GM18499 (cell line): ENCODE measurements at regions not wholly inside any gene's neighbourhood (a gene's known extent, or its start where the extent isn't known, plus 50 kb on each side); places are given as distances from the start of the nearest gene placed in this dataset.
A peak's percentile ranks its signal among the peaks of the same experiment; 100 is the strongest.
"Not testable (repeated sequence)": the region's sequence is repeated elsewhere in the genome, so short reads cannot be mapped to it uniquely, and the experiment has no call there.

Experiments used
- ATAC-seq: cut with Tn5 transposase; IDR thresholded peaks from one replicate; pipeline ENCODE4 v1.9.1; 2021; ENCODE audit warnings: moderate number of reproducible peaks; ENCODE audit not compliant: insufficient read depth, unreplicated experiment

DNA sequence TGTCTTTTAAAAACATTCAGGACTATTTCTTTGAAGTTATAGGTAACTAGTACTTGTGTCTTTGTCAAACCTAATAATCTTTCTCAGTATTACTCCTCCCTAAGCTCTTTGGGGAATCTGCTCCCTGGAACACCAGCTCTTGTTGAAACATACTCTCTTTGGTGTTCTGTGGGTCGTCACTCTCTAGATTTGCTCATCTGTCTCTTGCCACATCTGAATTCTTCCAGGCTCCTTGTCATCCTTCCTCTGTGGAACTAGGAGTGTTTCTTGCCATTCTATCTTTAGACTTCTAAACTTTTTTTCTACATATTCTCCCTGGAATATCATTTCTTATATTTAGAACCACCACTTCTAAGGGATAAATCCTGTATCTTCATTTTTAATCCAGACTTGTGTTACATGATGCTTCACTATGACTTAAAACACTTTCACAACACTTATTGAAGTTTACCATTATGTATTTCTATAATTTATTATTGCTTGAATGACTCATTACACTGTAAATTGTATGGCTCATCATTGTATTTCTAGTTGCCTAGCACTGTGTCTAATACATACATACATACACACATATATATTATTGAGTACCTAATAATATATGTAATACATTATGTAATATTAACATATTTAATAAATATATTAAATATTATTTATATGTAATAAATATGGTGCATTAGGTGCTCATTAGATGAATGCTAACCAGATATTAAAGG is 186.1 kb downstream of the TMA16 start:
- ATAC-seq: no peak

DNA sequence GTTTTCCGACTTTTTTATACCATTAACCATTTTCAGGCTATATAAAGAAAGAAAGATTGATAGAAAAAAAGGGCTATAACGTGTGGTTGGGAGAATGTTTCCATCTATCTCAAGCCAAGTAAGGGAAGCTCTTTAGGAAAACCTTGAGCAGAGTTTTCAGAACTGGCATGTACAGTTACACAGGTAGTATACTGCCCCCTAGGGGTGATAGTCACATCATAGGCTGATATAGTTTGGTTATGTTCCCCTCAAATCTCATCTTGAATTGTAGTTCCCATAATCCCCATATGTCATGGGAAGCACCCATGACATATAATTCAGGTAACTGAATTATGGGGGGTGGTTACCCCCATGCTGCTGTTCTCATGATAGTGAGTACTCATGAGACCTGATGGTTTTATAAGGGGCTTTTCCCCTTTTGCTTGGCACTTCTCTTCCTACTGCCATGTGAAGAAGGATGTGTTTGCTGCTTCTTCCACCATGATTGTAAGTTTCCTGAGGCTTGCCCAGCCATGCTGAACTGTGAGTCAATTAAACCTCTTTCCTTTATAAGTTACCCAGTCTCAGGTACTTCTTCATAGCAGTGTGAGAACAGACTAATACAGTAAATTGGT is 186.8 kb downstream of the TMA16 start:
- peak; percentile 71 for ATAC-seq

DNA sequence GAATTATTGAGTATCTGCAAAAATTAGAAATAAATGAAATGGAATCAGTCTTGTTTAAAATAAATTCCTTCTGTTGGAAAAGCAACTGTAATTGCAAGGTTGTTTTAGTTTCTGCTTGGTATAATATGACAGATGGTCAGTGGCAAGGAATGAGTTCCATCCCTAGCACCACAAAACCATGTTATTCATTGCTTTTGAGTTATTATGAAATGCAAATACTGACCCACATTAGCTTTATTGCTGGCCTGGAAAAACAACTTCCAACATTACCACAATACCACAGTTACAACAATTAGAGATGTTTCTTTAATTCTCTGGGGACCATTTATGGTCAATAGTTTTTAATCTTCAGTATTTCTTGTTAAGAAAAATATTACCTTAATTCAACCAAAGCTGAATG is 194.4 kb downstream of the TMA16 start:
- ATAC-seq: no peak

DNA sequence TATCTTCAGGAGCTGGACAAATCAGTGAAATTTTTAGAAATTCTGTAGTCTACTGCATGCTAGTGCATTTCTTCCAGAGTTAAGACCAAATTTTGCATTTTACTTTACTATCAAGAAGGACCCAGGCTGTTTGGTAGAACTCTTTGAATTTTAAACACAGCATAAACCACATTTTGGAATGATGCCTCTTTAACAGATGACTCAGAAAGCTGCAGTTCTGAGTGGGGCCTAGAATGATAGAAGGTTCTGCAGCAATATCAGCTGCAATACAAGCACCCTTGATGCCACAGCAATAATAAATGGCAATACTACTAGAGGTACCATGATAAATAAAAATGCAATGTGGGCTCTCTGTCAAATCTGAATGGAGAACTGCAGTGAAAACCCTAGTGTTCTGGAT is 198.7 kb downstream of the TMA16 start:
- no peak for ATAC-seq

DNA sequence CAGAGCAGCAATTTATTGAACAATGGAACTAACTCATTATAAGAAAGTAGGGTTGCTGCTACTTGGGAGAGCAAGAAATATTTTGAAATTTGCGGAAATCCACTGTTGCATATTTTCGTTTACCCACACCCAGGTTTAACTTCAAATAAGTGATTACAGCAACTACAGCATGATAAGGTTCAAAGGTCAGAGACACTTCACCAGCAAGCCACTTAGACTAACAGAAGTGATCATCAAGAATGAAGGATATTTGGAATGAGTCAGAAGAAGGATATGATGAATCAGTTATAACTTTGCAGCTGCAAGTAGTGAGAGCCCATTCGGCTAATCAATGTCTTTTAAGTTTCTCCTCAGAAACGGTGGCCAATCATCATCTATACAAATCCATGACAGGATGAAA is 199.3 kb downstream of the TMA16 start:
- ATAC-seq: no peak

DNA sequence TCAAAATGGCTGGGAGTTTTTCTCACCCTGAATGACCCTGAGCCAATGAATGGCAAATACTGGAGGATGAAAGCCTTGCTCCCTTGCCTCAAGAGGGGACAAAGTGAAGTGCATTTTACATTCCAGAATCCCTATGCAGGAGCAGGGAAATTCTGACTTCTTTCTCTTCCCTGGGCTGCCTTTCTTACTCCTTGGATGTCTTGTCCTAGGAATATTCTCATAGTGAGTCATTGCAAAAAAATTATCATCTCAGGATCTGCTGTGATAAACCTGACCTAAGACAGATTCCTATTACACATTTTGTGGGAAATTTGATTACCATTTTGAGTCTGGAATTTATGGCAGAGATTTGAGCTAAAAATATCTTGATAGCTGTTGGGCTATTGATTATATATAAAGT is 199.9 kb downstream of the TMA16 start:
- ATAC-seq: no peak

DNA sequence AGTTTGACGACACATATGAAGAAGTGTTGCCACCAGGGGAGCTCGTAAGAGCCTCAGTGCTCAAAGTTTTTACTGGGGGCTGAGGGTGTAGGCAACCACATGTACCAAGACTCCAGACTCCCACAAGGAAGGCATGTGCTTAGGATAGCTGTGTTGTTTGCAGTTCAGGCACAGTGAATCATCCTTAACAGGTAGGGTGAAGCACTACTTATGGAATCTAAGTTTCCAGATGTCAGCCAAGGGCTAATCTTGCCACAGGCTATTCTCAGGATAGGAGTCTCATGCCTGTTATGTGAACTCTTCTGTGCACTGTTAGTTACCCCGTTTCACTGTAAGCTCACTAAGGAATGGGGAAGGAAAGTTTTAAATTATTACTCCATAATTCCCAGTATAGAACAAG is 202.6 kb downstream of the TMA16 start:
- ATAC-seq: no peak

DNA sequence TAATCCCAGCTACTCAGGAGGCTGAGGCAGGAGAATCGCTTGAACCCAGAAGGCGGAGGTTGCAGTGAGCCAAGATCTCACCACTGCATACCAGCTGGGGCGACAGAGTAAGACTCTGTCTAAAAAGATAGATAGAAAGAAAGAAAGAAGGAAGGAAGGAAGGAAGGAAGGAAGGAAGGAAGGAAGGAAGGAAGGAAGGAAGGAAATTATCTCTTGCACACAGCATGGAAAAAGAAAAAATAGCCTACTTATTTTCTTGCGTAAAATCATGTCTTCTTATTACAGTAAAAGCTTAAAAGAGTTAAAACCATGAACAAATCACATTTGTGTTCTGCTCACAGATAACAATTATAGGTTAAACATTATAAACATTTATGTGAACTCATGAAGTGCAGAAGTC is 205.9 kb downstream of the TMA16 start:
- not testable (repeated sequence) for ATAC-seq

DNA sequence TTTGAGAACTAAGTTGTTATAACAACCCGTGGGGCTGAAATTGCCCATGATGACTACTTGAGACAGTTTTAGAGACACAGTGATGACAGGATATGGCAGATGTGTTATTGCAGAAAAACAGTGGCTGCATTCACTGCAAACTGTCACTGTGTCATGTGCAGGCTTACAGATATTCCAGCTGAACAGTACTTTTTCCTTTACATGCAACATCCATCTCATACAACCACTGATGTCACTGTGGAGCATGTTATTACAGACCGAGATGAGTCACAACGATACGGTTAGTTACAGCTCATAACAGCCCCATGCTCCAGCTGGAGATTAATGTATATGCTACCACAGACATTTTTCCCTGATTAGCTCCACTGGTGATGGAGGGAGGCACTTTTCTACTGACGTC is 207.4 kb downstream of the TMA16 start:
- ATAC-seq: peak; percentile 96

DNA sequence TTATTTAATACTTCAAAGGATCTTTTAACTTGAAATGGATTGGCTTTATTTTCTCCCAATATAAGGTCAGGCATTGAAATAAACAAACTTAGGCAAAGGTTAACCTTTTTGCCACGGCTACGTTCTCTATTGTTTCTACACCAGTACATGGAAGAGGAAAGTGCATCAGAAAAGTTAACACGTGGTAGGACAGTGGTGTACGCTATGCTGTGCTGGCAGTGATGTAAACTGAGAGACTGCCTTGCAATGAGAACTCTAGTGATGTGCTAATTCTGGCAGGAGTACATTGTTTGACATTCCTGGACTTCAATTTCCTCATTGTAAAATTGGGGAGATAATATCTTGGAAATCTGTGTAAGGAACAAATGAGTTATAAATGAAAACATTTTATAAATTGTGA is 208.2 kb downstream of the TMA16 start:
- ATAC-seq: no peak

DNA sequence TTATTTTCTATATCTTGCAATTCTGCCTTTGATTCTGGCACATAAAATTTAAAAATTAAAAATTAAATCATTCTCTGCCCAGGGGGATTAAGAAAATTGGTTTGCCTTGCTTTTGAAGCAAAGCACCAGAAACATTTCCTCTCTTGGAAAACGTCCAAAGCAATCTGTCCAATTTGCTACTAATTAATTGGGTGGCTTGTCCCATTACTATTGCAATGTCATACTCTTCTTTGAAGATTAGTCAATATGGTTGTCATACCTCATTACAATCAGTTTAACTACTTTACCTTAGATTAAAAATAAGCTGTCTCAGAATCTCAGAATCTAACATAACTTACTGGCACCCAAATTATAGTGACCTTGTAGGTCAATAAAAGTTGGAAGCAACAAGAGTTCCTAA is 208.8 kb downstream of the TMA16 start:
- no peak for ATAC-seq

DNA sequence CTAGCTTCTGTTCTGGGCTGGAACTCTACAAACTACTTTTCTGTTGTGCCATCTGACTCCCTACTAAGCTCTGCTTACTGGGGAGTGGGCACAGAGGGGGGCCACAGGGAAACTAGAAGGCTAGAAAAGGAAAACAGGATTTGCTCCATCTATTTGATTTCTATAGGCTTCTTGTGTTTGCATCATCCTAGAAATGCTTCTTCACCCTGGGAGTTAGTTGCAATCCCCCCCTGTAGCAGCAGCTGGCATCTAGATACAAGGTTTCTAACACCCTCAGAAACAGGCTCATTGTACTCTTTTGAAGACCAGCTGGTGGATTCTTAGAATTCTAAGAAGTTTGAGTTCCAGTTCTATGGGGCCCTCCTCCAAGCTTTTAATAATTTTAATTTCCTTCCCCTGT is 213.4 kb downstream of the TMA16 start:
- ATAC-seq: no peak

DNA sequence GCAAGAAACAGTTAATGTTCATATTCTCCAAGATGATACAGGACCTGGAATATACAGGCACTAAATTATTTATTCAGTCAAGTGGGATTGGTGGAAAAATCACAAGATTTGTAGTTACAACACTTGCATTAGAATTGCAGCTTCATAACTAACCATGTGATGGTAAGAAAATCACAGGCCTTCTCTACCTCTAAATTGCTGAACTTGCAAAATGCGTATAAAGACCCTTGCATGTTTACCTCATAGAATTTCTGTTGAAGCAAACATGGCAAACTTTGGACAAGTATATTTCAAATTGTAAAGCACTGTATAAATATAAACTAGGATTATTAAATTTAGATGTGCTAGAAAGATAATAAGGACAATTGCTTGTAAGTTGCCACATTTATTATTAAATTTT is 215.1 kb downstream of the TMA16 start:
- no peak for ATAC-seq

DNA sequence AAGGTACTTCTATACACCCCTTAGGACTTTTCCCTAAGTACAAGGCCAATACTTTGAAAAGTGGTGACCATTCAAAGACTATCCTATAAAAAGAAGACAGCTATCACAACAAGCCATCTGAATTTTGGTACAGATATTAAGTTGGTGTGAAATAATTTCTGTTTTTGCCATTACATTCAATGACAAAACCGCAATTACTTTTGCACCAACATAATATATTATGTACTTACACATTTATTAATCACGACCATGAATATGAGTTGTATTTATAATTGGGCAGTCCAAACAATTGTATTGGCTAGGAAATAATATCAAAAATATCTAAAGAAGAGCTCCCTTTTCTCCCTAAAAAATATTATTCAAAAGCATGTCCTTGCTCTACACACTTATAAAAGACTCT is 215.7 kb downstream of the TMA16 start:
- no peak for ATAC-seq

DNA sequence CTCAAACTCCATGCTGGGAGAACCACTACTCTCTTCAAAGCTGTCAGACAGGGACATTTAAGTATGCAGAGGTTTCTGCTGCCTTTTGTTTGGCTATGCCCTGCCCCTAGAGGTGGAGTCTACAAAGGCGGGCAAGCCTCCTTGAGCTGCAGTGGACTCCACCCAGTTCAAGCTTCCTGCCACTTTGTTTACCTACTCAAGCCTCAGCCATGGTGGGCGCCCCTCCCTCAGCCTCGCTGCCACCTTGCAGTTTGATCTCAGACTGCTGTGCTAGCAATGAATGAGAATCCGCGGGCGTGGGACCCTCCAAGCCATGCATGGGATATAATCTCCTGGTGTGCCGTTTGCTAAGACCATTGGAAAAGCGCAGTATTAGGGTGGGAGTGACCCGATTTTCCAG is 230.0 kb downstream of the TMA16 start:
- not testable (repeated sequence) for ATAC-seq

DNA sequence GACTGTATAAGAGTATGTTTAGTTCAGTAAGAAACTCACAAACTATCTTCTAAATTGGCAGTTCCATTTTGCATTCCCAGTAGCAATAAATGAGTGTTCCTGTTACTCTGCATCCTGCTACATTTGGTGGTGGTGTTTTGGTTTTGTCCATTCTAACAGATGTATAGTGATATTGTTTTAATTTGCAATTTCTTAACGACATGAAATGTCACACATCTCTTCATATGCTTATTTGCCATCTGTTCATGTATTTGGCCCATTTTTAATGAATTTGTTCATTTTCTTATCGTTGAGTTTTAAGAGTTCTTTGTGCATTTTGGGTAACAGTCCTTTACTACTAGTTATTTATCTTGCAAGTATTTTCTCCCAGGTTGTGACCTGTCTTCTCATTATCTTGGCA is 232.2 kb downstream of the TMA16 start:
- no peak for ATAC-seq

DNA sequence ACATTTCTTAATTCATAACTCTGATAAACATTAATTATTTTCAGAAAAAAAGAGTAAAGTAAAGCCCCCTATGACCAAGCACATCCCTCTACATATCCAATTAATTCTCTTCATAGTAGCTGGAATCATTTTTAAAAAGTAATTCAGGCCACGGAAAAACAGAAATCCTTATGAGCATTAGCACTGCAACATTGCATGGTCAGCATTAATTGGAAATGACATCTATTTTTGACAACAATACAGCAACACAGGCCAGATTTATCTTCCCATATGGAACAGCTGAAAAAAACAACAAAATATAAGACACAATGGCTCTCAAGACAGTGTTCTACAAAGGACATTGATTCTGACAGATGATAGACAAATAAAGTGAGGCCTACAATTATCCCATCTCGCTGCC is 236.6 kb downstream of the TMA16 start:
- no peak for ATAC-seq

DNA sequence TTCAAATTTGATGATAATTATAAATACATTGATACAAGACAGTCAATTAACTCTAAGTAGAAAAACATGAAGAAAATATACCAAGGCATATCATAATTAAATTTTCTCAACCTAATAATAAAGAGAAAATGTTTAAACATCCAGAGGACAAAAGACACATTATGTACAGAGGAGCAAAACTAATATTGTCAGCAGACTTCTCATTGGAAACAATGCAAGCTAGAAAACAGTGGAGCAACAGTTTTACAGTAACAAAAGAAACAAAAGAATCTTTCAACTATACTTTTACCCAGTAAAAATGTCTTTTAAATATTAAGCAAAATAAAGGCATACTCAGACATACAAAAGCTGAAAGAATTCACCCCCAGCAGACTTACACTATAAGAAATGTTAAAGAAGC is 238.0 kb downstream of the TMA16 start:
- ATAC-seq: no peak

DNA sequence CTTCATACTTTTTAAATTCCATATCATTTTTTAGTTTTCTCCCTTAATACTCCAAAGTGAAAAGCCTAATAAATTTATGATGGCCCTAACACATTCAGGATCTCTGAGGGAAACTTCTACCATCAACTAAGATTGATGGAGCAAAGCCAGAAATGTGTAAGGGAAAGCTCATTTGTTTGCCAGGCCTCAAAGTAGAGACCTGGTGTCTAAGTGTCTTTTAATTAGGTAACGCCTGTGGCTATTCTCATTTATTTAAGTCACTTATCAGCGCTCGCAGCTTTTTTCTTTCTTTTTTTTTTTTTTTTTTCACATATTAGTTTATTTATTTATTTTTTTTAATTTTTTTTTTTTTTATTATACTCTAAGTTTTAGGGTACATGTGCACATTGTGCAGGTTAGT is 242.4 kb downstream of the TMA16 start:
- ATAC-seq: no peak

DNA sequence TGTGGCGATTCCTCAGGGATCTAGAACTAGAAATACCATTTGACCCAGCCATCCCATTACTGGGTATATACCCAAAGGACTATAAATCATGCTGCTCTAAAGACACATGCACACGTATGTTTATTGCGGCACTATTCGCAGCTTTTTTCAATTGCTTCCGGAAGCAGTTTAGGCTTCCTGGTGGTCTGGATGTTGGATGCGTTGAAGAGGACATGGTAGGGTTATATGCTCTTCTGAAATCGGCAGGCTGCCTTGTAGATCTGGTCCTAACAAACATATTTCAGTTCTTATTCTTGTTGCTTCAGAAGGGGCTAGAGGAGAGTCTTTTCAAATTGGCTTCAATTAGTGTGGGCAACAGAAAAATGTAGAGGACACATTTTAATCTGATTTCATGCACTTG is 243.4 kb downstream of the TMA16 start:
- ATAC-seq: not testable (repeated sequence)

DNA sequence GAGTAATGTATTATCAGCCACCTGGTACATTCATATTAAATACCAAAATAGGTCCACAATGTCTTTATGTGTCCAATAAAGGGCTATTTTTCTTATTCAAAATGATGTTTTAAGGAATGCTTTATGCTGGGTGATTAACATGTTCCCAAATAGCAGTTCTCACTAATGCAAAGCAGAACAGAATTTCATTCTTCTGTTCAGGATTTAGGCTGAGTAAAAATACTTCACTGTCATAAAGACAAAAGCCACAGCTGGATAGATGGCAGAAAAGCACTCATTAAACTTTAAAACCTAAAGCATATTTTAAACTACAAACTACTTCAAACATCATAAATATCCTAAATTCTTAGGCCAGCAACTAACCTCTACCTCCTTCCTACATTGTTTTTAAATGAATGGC is 244.0 kb downstream of the TMA16 start:
- no peak for ATAC-seq

DNA sequence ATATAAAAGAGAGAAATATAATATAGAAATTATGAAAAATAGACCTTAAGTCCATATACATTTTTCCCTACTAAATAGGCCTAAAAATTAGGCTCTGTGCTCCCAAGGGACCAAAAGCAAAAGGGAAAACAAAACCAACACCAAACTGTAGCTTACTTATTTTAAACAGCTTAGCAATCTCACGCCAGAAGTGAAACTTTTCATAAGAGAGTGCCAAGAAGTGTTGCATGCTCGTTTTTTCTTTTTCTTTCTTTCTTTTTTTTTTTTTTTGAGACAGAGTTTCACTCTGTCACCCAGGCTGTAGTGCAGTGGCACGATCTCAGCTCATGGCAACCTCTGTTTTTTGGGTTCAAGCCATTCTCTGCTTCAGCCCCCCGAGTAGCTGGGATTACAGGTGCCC is 250.4 kb downstream of the TMA16 start:
- peak; percentile 95 for ATAC-seq
